ENCODE measurements at regions not wholly inside any gene's neighbourhood (a gene's known extent, or its start where the extent isn't known, plus 50 kb on each side); places are given as distances from the start of the nearest gene placed in this dataset.

DNA sequence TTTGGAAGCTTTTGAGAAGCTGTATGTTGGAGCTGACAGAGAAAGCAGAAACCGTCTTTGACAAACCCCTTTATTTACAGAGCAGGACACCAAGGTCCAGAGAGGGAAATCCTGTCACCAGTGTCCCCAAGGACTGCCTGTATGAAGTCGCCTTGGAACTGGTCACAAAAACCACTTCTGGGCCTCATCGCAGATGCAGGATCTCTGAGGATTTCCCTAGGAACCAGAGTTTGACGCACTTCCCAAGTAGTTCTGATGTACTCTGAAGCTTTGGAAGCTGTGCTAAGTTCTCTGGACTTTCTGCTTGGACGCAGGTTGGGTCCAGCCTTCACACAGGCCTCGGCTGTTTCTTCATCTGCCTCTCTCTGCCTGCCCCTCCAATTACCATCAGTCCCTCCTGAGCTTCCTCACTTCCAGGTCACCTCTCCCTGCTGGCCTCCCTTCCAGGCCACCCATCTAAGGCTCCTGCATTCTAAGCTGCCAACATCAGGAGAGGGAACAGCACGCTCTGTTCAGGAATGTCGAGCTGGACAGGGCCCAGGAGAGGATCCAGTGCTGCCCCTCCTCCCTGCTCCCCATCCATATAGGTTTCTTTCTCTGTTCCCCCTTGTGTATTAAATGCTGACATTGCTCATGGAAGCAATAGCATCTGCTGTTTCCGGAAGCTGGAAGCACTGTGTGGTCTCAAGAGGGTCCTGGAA, 270.8 kb downstream of the OPA1 start:
- no peaks in the 10 kb centered on the region for H3K9me3 ChIP-seq (ENCODE audit: low read depth)
- no peak overlapping the region for H3K27ac ChIP-seq
- H3K27me3 ChIP-seq: no peaks in the 10 kb centered on the region
- H3K4me2 ChIP-seq: no peak overlapping the region
- WGBS (ENCODE audit: low lambda C conversion rate, missing lambda C conversion rate): 83% methylated on average over 9 of the region's 9 CpGs
- no peak overlapping the region for H2AFZ ChIP-seq
- H3K36me3 ChIP-seq (replicated peaks; ENCODE audit: insufficient read depth, low read depth): no peaks in the 10 kb centered on the region
- H3K4me3 ChIP-seq: no peak overlapping the region
- no peak for DNase-seq (ENCODE audit: low spot score)
- peaks cover 12% of the 10 kb centered on the region for H3K4me1 ChIP-seq (ENCODE audit: insufficient read depth)
- TF ChIP-seq EZH2phosphoT487 (IDR thresholded peaks at IDR 0.05; ENCODE audit: low read depth, severe bottlenecking, unreplicated experiment) (no peak), EZH2 (IDR thresholded peaks at IDR 0.05; ENCODE audit: borderline replicate concordance) (no peak)
- TF ChIP-seq, protein P1, sequence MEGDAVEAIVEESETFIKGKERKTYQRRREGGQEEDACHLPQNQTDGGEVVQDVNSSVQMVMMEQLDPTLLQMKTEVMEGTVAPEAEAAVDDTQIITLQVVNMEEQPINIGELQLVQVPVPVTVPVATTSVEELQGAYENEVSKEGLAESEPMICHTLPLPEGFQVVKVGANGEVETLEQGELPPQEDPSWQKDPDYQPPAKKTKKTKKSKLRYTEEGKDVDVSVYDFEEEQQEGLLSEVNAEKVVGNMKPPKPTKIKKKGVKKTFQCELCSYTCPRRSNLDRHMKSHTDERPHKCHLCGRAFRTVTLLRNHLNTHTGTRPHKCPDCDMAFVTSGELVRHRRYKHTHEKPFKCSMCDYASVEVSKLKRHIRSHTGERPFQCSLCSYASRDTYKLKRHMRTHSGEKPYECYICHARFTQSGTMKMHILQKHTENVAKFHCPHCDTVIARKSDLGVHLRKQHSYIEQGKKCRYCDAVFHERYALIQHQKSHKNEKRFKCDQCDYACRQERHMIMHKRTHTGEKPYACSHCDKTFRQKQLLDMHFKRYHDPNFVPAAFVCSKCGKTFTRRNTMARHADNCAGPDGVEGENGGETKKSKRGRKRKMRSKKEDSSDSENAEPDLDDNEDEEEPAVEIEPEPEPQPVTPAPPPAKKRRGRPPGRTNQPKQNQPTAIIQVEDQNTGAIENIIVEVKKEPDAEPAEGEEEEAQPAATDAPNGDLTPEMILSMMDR (IDR thresholded peaks at IDR 0.05; ENCODE audit: poor library complexity): no peak
- H3K9me2 ChIP-seq (replicated peaks; ENCODE audit: insufficient read depth): no peaks in the 10 kb centered on the region
- no peaks in the 10 kb centered on the region for H3K79me2 ChIP-seq
- H4K20me1 ChIP-seq (ENCODE audit: insufficient read depth, poor library complexity, severe bottlenecking): no peaks in the 10 kb centered on the region

DNA sequence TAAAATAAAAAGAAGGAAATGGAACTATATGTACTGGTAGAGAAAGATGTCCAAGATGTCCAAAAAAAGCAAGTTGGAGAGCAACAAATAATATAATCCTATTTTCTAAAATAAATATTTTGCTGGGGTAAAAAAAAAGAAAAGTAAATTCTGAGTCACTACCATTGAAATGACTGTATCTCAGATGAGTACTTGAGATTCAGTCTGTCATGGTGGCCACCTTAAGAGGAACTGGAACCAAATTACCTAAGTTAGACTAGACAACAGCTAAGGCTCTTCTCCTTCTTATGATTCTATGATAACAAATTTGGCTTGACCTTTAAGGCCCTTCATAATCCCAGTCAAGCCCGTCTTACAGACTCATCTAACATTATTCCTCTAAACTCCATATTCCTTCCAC, 270.6 kb upstream of the HES1 start:
- Histone ChIP-seq H2AFZ (no peak overlapping the region), H3K27me3 (no peaks in the 10 kb centered on the region), H4K20me1 (ENCODE audit: insufficient read depth, poor library complexity, severe bottlenecking) (no peaks in the 10 kb centered on the region), H3K27ac (no peak overlapping the region), H3K4me2 (no peak overlapping the region), H3K36me3 (replicated peaks; ENCODE audit: insufficient read depth, low read depth) (no peaks in the 10 kb centered on the region), H3K9me3 (ENCODE audit: low read depth) (no peaks in the 10 kb centered on the region), H3K9me2 (replicated peaks; ENCODE audit: insufficient read depth) (no peaks in the 10 kb centered on the region), H3K4me1 (ENCODE audit: insufficient read depth) (peaks cover 25% of the 10 kb centered on the region), H3K4me3 (no peak overlapping the region), H3K79me2 (no peaks in the 10 kb centered on the region)
- 90% methylated on average over 1 of the region's 1 CpG for WGBS (ENCODE audit: low lambda C conversion rate, missing lambda C conversion rate)
- DNase-seq (ENCODE audit: low spot score): no peak
- TF ChIP-seq EZH2phosphoT487 (IDR thresholded peaks at IDR 0.05; ENCODE audit: low read depth, severe bottlenecking, unreplicated experiment) (no peak), EZH2 (IDR thresholded peaks at IDR 0.05; ENCODE audit: borderline replicate concordance) (no peak)
- TF ChIP-seq, protein P1 (IDR thresholded peaks at IDR 0.05; ENCODE audit: poor library complexity): no peak

DNA sequence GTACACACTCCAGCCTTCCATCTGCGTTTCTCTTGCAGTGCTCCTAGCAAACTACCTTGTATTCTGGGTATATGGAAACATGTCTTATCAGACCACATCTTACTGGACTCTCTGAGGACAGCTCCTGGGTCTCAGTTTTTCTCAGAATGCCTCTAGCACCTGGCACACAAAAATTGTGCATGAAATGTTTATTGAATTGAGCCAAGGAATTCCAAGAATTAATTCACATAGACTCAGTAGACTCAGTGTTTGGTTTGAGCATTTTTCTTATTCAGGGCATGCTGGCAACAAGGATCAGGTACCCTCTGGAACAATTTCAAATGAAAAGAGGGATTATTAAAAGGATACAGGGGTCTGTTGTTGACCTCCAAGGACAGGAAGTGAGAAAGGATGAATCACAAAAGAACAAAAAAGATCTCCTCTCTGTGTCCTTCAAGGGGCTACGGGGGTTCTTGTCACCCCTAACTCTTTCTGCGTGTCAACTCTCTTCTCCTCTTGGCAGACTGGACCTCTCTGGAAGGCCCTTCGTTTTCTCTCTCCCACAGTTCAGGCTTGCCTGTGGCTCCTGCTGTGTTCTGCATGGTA, 270.0 kb upstream of the HES1 start:
- DNase-seq (ENCODE audit: low spot score): no peak
- H2AFZ ChIP-seq: no peak overlapping the region
- peaks cover 31% of the 10 kb centered on the region for H3K4me1 ChIP-seq (ENCODE audit: insufficient read depth)
- H3K4me2 ChIP-seq: no peak overlapping the region
- H3K36me3 ChIP-seq (replicated peaks; ENCODE audit: insufficient read depth, low read depth): no peaks in the 10 kb centered on the region
- 82% methylated on average over 4 of the region's 4 CpGs for WGBS (ENCODE audit: low lambda C conversion rate, missing lambda C conversion rate)
- no peaks in the 10 kb centered on the region for H3K9me3 ChIP-seq (ENCODE audit: low read depth)
- H3K9me2 ChIP-seq (replicated peaks; ENCODE audit: insufficient read depth): no peaks in the 10 kb centered on the region
- no peak overlapping the region for H3K27ac ChIP-seq
- H3K79me2 ChIP-seq: no peaks in the 10 kb centered on the region
- H3K4me3 ChIP-seq: no peak overlapping the region
- no peaks in the 10 kb centered on the region for H4K20me1 ChIP-seq (ENCODE audit: insufficient read depth, poor library complexity, severe bottlenecking)
- TF ChIP-seq EZH2 (IDR thresholded peaks at IDR 0.05; ENCODE audit: borderline replicate concordance) (no peak), EZH2phosphoT487 (IDR thresholded peaks at IDR 0.05; ENCODE audit: low read depth, severe bottlenecking, unreplicated experiment) (no peak)
- TF ChIP-seq, protein P1 (IDR thresholded peaks at IDR 0.05; ENCODE audit: poor library complexity): no peak
- H3K27me3 ChIP-seq: no peaks in the 10 kb centered on the region

Measured in hepatocyte (in vitro differentiated cells).